CD4-positive, alpha-beta T cell treated with Interleukin-4 for 4 hours (primary cell): ENCODE measurements at regions not wholly inside any gene's neighbourhood (a gene's known extent, or its start where the extent isn't known, plus 50 kb on each side); places are given as distances from the start of the nearest gene placed in this dataset.
"Not testable (repeated sequence)": the region's sequence is repeated elsewhere in the genome, so short reads cannot be mapped to it uniquely, and the experiment has no call there.

ENCODE experiments used
- DNase-seq: peaks from one replicate; pipeline ENCODE4 v3.0.0-alpha.2; 2020

DNA sequence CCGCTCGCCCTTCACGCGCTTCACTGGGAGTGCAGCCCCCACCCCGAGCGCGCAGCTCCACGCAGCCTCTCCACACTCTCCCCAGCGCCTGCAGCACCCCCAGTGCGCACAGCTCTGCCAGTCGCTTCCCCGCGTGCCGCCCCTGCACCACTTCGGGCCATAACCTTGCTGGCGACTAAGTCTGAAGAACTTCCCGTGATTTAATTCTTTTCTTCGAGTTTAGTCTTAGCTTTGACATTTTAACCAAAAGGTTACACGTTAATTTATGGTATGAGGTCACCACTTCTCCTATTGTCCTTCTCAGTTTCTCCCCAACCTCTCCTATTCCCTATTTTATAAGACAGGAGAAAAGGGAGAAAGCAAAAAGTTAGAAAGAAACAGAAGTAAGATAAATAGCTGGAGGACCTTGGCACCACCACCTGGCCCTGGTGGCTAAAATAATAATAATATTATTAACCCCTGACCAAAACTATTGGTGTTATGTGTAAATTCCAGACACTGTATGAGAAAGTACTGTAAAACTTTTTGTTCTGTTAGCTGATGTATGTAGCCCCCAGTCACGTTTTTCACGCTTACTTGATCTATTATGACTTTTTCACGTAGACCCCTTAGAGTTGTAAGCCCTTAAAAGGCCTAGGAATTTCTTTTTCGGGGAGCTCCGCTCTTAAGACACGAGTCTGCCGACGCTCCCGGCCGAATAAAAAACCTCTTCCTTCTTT is 129.2 kb downstream of the KBTBD2 start:
- not testable (repeated sequence) for DNase-seq

- DNase-seq: no peak
Measured at GRCh38 chr7:32761451-32762205, 129.9 kb downstream of the KBTBD2 start.

DNA sequence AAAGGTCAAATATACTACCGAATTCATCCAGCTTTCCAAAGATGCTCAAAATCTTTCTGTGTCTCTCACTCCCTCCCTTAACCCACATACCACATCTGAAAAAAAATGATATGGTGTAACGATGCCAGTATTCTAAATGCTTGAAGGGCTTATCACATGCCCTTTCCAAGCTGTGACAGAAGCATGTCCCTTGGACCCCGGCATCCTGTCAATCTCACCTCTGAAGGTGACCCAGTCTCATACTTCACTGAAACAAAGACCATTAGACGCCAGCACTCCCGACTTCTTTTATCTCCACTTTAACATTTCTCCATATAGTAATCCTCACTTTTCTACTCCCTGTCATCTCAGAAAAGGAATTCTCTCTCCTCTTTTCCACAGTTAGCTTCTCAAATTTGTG is 130.8 kb downstream of the KBTBD2 start:
- DNase-seq: not testable (repeated sequence)

- DNase-seq: not testable (repeated sequence)
Measured at GRCh38 chr7:32759859-32760258, 131.7 kb downstream of the KBTBD2 start.

DNA sequence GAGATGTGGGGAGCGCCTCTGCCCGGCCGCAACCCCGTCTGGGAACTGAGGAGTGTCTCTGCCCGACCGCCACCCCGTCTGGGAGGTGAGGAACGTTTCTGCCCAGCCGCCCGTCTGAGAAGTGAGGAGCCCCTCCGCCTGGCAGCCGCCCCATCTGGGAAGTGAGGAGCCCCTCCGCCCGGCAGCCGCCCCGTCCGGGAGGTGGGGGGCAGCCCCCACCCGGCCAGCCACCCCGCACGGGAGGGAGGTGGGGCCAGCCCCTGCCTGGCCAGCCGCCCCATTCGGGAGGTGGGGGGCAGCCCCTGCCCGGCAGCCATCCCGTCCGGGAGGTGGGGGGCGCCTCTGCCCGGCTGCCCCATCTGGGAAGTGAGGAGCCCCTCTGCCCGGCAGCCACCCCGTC is 137.7 kb downstream of the KBTBD2 start:
- not testable (repeated sequence) for DNase-seq

DNA sequence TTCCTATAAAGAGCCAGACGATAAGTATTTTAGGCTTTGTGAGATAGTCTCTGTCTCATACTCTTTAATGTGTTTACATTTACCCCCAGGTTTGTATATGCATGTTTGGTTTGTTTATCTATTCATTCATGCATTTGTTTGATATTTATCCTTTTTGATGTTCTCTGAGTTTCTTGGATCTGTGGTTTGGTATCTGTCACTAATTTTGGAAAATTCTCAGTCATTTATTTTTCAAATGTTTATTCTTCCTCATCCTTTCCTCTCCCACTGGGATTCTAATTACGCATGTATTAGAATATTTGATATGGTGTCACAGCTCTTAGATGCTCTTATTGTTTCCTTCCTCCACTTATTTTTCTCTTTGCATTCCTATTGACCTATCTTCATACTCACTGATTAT is 143.2 kb downstream of the KBTBD2 start:
- not testable (repeated sequence) for DNase-seq

DNA sequence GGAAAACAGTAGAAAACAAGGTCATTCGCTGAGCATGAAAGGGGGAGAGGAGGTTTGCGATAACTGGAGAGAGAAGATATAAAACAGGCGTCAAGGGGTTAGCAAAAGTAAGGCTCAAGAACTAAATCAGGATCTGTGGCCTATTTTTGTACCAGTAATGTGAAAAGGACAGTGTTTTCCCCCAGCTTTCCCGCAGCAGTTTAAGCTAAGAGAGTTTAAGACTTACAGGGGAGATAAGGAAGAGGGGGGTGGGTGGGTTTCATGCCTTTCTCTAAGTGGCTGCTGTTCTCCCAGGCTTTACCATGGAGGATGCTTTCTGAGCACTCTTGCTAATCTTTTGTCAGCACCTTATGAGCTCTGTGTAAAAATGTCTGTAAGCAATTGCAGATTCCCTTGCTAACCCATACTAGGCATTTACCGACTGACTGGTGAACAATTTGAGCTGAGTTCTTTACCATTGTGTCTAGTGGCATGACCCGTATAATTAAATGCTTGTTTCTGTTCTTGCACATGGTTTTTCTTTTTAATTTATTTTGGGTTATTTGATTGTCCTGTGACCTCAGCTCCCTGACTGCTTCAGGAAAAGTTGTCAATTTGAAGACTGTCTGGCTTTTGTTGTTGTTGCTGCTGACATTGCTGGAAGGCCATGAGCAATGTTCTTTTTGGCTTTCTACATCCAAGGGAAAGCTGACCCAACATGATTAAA is 144.0 kb downstream of the KBTBD2 start:
- DNase-seq: not testable (repeated sequence)

DNA sequence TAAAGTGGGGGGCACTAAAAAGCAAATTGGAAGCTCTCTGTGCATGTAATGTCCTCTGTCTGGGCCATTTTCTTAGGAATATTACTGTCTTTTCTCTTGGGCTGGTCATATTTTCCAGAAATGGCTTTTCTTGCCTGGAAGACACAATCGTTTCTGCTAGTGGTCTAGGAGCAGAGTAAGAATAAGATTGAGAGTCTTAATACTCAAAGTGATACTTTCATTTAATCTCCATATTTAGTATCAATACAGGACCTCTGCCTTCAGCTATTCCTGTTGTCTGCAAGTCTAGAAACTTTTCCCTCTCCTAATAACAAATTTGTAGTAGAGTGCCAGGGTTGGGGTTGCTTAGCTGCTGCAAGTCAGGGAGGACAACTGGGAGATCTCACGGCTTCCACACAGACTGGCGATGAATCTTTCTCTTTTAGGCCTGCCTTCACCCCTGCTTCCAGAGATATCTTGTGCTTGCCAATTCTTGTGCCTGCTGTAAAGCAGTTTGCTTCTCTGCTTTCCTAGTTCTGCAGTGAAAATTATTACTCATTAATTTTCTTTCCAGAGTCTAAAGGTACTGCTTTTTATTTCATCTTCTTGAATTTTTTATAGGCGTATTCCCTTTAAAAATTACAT is 149.6 kb downstream of the KBTBD2 start:
- not testable (repeated sequence) for DNase-seq

DNA sequence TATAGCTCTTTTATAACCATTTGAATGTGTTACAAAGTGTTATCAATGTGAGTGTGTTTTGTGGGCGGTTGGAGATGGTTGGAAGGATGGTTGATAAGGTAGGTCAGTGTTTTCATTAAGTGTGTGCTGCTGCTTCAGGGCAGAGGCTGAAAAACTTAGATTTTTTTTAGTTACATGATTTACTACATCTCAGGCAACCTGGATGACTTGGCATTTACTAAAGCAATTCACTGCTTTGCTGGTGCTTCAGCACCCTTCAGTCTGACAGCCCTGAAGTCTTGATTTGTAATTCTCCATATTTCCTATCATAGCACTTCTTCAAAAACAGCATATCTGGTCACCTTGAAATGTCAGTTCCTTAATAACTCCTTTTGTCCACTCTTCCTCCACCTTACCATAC is 151.8 kb downstream of the KBTBD2 start:
- not testable (repeated sequence) for DNase-seq

GRCh38 chr7:32738390-32738789 is 153.2 kb downstream of the KBTBD2 start:
- DNase-seq: not testable (repeated sequence)

DNA sequence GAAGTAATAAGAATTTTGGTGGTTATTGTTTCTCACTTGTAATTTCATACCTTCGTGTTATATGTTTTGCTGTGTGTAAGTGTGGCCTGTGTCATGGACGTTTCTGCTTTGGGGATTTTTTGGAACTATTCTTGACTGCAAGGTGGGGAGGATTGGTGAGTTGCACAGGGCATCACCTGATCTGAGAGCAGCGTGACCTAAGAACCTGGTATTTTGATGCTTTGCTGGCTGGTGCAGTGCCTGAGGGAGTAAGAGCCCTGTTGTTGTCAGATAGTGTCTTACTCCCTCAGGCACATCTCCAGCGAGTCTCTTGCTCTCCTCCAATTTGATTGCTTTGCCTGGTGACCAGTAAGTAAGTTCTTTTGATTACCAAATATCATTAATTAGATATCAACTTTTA is 158.8 kb downstream of the KBTBD2 start:
- not testable (repeated sequence) for DNase-seq

GRCh38 chr7:32729335-32729675 is 162.3 kb downstream of the KBTBD2 start:
- not testable (repeated sequence) for DNase-seq

DNA sequence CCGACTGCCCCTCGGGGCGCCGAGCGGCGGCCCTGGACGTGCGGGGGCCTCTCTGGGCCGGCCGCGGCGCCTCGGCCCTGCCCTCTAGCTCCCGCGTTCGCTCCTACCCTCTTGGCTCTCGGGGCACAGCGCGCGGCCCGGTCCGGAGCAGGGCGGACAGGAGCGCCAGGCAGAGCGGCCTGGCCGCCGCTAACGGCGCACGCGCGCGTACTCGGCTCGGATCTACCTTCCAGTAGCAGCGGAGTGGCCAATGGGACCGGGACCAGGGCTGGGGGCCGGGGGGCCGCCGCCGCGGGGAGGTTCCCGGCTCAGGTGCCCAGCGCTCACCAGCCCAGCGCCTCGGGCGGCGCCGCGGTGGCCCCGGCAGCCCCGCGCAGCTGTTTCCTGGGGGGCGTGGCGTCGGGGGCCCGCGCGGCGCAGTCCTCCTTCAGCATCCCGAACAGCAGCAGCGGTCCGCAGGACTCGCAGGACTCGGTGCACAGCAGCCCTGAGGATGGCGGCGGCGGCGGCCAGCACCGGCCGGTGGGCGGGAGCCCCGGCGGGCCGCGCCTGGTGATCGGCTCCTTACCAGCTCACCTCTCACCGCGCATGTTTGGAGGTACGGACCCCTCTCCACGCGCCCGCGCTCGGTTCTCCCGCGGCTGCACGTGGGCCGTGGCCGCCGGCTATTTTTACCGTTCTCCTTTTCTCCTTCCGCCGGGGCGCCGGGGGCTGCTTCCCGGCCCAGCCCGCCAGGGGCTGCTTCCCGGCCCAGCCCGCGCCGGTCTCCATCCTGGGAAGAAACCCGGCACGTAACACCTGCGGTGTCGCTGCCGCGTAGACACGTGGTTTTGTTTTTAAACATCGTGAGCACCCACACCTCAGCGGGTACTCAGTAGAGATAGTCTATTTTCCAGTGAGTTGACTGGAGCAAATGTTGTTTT is 162.9 kb downstream of the KBTBD2 start:
- not testable (repeated sequence) for DNase-seq

DNA sequence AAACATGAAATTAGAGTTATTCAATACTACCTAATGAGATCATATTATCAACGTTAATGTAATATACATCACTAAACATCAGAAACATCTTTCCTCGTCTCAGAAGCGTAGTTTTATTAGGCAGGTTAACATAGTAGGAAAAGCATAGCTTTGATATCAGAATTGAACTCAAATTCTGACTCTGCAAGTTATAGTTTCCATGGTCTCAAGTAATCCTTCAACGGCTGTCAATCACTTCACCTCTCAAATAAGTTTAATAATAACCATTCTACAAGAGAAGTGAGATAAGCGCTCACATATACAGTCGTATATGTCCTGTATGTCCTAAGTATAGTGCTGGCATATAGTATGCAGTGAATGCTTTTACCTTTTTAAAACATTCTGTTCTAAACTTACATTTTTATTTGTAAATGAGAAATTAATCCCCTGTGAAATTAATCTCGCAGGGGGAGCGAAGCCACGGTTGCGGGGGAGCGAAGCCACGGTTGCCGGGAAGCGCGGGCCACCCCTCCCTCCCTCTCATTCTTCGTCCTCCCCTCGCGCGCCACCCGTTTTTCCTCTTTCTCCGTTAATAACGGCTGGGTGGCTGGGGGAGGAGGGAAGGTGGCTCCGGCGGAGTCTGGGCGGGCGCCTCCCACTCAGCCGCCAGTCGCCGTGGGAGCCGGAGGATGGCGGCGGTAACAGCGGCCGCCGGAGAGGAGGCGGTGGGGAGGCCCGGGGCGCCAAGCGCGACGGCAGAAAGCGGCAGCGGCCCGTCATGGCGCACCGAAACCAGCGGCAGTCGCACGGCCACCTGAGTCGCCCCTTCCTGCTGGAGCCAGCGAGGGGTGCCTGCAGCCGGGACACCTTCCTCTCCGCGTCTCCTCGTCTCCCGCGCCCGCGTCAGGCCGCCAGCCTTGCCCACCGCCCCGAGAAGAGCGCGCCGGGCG is 163.8 kb downstream of the KBTBD2 start:
- DNase-seq: not testable (repeated sequence)

DNA sequence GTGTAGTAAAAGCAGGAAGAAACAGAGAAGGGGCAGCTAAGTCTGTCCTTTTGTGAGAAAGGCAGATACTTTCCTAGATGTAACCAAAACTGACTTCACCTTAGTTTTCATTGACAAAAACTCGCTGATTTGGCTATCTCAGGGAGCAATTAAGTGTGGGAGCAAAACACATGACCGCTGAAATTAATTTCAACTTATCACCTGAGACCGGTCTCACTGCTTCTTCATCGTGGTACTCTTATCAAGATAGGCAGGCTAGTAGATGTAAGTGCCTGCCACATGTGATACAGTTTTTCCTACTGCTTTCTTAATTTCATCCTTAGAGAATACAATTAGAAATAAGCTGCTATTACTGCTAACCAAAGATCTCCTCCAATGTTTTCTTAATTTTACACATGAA is 168.7 kb downstream of the KBTBD2 start:
- not testable (repeated sequence) for DNase-seq

GRCh38 chr7:32694182-32694581 is 197.4 kb downstream of the KBTBD2 start:
- no peak for DNase-seq

- DNase-seq: not testable (repeated sequence)
Measured at GRCh38 chr7:32691965-32692815, 196.9 kb downstream of the AVL9 start.

DNA sequence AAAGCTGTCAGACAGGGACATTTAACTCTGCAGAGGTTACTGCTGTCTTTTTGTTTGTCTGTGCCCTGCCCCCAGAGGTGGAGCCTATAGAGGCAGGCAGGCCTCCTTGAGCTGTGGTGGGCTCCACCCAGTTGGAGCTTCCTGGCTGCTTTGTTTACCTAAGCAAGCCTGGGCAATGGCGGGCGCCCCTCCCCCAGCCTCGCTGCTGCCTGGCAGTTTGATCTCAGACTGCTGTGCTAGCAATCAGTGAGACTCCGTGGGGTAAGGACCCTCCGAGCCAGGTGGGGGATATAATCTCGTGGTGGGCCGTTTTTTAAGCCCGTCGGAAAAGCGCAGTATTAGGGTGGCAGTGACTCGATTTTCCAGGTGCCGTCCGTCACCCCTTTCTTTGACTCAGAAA is 192.8 kb downstream of the AVL9 start:
- not testable (repeated sequence) for DNase-seq

DNA sequence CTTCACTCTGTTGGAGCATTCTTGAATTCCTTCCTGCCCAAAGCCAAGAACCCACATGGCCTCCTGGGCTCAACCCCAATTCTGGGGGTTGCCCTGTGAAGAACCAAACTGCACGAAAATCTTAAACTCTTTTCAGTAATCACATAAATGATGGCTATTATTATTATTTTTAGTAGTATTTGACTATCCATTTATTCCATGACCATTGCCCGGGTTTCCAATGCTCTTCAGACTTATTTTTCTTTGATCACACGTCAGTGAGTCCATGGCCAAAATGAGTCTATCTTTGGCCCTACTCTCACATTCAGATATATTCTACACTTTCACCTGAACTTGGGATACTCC is 185.9 kb downstream of the AVL9 start:
- DNase-seq: no peak
